GM19372 (cell line): ENCODE measurements at regions not wholly inside any gene's neighbourhood (a gene's known extent, or its start where the extent isn't known, plus 50 kb on each side); places are given as distances from the start of the nearest gene placed in this dataset.

Experiments used
- ATAC-seq: cut with Tn5 transposase; IDR thresholded peaks from one replicate; pipeline ENCODE4 v1.9.1; 2021; ENCODE audit warnings: mild to moderate bottlenecking, low read depth, moderate library complexity; ENCODE audit not compliant: unreplicated experiment

DNA sequence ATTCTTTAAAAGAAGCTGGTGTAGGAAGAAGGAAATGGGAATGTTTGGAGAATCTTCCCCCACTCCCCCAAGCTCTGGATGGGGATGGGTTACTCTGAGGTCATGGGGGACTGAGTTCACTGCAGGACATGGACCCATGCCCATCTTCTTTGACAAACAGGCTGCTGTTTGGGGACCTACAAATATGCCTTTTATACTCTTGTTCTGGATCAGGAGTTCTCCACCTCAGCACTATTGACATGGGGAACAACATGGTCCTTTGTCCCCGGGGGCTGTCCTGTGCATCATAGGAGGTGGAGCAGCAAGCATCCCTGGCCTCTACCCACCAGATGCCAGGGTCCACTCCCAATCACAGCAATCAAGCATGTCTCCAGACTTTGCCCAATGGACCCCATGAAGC is 365.8 kb upstream of the C1orf174 start:
- no peak for ATAC-seq

DNA sequence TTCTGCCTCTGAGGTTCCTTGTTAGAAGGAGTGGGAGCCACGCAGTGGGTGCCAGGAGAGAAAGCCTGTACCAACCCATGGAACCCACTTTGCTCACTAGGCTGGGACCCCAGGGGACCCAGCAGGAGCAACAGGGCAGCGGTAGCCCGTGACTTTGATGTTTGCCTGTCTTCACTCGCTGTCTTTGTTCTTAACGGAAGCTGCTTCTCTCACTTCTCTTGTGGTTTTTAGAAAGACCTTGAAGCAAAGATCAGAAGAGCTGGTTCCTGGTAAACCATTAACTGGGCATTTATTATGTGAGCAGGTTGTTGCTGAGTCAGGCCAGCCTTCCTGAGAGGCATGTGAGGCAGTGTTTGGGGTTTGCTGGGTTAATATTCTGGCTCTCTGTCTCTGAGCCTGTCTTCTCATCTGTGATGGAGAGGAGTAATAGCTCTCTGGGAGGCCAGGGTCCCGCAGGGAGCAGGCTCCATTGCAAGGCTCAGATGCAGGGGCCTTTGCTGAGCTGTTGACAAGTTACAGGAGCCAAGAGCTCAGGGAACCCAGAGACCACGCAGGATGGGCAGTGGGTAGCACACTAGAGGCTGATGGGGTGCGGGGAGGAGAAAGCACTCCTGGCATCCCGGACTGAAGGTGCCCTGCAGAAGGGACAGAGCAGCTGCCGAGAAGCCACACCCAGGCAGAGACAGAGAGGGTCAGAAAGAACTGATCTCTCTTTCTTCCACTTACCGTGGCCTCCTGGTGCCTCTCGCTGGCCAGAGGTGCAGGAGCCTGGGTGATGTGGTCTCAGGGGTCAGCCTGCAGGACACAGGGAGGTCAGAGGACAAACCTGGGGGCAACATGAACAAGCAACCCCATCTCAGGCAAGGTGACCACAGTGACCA is 367.5 kb upstream of the C1orf174 start:
- peak; percentile 84 for ATAC-seq

- ATAC-seq, result no peak
Measured at GRCh38 chr1:4268262-4268888, 368.3 kb upstream of the C1orf174 start.

DNA sequence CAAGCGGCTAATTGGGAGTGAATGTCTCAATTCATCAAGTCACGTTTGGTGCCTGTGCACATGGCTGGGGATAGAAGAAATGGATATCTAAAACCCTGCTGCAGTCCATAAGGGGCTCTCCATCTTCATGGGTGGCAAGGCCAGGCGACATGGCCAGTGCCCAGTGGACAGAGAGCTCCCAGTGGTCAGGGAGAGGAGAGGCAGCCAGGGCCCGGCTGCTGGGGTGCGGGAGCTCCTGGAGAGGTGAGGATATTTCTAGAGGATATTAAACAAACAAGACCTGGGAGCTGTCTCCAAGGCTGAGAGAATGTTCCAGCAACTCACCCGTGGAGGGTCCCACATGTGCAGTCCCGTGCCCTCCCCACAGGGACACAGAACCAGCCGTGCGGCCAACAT is 368.8 kb upstream of the C1orf174 start:
- no peak for ATAC-seq

- ATAC-seq, result no peak
Measured at GRCh38 chr1:4269330-4269729, 369.3 kb upstream of the C1orf174 start.

GRCh38 chr1:4269952-4270570 is 370.0 kb upstream of the C1orf174 start:
- no peak for ATAC-seq

DNA sequence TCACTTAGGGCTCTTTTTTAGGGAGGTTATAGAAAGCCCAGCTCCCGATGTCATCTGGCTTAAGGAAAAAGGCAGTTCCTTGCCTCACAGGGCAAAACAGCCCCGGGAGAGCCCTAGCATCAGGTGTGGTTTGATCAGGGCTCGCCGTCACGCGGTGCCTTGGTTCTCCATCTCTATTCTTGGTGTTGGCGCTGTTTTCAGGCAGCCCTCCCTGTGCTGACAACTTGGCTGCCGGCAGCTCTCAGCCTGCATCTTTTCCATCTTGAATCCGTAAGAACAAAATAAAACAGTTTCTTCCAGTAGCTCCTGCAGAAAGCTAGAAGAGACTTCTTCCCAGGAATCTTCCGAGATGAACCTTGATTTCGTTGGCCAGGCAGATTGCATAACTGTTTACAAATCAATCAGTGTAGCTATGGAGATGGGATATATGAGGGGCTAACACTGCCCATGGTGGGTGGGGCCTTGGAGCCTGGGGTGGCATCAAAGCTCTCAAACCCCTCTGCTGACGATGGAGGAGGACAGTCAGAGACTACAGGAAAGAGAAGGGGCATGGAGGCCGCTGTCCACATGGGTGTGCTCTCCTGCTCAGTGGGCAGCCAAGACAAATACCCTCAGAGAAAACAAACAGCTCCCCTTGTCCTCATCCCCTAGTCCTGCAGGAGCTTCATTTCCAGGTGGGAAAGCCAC is 370.7 kb upstream of the C1orf174 start:
- no peak for ATAC-seq

DNA sequence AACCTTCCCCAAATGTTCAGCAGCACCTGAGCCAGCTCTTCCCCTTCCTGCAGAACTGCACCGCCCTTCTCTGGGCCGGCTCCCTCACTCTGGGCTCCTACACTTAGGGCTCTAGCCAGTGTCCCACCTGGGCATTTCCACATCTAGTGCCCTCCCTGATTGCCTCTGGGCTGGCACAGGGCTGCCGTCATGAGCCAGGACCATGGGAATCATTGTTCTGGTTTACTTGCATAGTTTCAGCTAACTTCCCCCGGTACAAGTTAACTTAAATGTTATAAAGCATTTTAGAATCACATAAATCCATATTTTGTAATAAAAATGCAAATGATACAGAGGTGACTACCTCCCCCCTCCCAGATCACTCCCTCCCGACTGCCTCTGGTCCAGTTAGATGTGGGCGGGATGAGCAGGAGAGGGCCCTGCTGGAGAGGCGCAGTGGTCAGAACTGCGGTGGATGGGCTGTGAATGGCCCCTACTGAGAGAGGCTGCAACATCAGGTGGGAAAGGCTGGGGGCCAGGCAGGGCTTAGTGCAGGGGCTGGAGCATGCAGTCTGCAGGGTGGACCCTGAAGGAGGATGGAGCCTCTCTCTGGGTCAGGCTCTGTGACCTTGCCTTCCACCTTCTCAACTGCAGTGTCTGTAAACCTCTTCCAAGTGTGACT is 371.4 kb upstream of the C1orf174 start:
- no peak for ATAC-seq

DNA sequence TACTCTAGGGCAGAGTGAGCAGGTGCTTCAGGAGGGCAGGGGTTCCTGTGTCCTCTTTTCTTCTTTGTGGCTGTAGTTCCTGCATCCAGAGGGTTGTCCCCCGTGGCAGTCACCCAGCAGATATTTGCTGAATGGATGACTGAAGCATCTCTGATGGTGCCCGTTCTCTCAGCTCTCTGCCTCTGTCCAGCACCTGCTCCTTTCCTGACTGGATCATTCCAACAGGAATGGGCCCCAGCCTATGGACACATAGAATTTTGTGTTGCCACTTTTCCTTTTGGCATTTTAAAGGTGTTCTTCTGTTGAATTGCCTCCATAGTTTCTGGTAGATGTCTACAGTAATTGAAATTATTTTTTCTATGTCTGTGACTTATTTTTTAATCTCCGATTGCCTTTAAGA is 372.5 kb upstream of the C1orf174 start:
- no peak for ATAC-seq

DNA sequence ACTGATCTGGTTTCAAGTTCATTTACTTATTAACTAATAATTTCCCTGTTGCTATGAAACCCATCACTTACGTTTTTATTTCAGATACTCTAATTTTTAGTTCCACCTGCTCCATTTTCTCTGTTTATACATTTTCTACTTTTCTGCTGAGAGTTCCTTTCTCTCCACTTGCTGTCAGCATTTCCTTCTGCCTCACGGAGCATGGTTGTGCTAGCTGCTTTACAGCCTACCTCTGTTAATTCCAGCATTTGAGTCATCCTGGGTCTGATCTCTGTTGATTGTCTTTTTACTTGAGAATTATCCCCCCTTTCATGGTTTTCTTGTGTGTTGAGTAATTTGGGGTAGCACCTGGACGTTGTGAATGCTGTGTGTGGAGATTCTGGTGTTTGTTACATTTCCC is 373.2 kb upstream of the C1orf174 start:
- no peak for ATAC-seq

- ATAC-seq, result no peak
Measured at GRCh38 chr1:4273747-4274146, 373.7 kb upstream of the C1orf174 start.

GRCh38 chr1:4275083-4275482 is 375.0 kb upstream of the C1orf174 start:
- ATAC-seq, result no peak

GRCh38 chr1:4276238-4276637 is 376.2 kb upstream of the C1orf174 start:
- ATAC-seq, result no peak

GRCh38 chr1:4277598-4277997 is 376.8 kb upstream of the AJAP1 start:
- ATAC-seq, result no peak

DNA sequence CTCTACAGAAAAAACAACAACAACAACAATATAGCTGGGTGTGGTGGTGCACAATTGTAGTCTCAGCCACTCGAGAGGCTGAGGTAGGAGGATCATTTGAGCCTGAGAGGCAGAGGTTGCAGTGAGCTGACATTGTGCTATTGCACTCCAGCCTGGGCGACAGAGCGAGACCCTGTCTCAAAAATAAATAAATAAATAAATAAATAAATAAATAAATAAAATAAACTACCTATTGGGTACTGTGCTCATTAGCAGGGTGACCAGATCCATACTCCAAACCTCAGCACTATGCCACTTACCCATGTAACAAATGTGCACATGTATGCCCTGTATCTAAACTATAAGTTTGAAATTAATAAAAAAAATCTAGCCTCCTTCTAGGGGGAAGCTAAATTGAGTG is 369.4 kb upstream of the AJAP1 start:
- no peak for ATAC-seq

DNA sequence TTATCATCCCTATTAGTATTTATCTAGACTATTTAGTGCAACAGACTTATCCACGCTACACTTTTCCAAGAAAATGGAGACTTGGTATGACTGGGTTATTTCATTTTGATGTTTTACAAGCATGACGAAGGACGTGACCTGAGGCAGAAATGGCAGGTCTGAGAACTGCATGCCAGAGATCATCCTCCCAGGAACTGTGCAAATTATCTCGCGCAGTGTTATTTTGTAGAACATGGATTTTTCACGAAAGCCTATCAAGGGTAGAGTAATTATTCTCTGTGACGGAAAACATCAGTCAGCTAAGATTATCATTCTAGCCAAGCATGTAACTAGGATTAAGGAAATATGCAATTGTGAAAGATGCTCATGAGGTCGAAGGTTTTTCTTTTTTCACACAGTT is 361.5 kb upstream of the AJAP1 start:
- no peak for ATAC-seq

- ATAC-seq, result no peak
Measured at GRCh38 chr1:4298361-4299083, 355.9 kb upstream of the AJAP1 start.

GRCh38 chr1:4301007-4301406 is 353.4 kb upstream of the AJAP1 start:
- no peak for ATAC-seq

DNA sequence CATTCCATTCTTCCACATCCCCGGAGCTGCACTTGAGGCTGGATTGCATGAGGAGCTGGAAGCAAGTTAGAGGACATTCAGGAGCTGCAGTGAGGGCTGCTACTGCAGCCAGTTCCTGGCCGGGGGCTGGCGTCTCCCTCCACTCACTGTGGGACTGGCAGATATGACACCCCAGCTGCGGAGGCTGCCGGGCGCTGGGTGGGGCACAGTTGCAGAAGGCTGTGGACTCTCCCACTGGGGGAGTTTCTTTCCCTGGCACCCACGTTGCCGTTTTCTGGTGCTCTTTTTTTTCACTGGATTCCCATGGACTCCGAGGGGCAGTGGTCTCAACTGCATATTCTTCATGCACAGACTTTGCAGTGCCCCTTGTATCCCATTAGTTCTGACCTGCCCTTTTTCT is 351.1 kb upstream of the AJAP1 start:
- no peak for ATAC-seq
